Activated CD8-positive, alpha-beta T cell treated with anti-CD3 and anti-CD28 coated beads, Interleukin-2, amount 10 ng/mL, durations not matched to agents 7 days and 5 days (primary cell): ENCODE measurements at regions not wholly inside any gene's neighbourhood (a gene's known extent, or its start where the extent isn't known, plus 50 kb on each side); places are given as distances from the start of the nearest gene placed in this dataset.

Experiments
- ATAC-seq: fragments of 150-1000 bp; cut with Tn5 transposase; one replicate; pipeline ENCODE4 v1.10.0; 2021; ENCODE audit warnings: moderate library complexity
- CTCF ChIA-PET: fragments of 350-600 bp; sonication (Branson Sonifier 250); formaldehyde crosslinking; loops from one replicate; lab custom pipeline; 2021; ENCODE audit warnings: antibody characterized with exemption; lab: Charles Lee
- POLR2A ChIA-PET: fragments of 350-600 bp; sonication (Branson Sonifier 250); formaldehyde crosslinking; loops from one replicate; lab custom pipeline; 2021; ENCODE audit warnings: antibody characterized with exemption; lab: Charles Lee
- DNase-seq: peaks from one replicate; pipeline ENCODE4 v3.0.0-alpha.2; 2020
- H3K27ac Mint-ChIP-seq: one replicate; pipeline ENCODE4 v1.8.0; 2021; ENCODE audit warnings: mild to moderate bottlenecking, mixed read lengths
- H3K27me3 Mint-ChIP-seq: one replicate; pipeline ENCODE4 v1.8.0; 2021; ENCODE audit warnings: low read depth, mixed read lengths
- H3K36me3 Mint-ChIP-seq: one replicate; pipeline ENCODE4 v1.8.0; 2021; ENCODE audit warnings: low read depth, mixed read lengths
- H3K4me1 Mint-ChIP-seq: one replicate; pipeline ENCODE4 v1.8.0; 2021; ENCODE audit warnings: low read depth, mixed read lengths
- H3K4me3 Mint-ChIP-seq: one replicate; pipeline ENCODE4 v1.8.0; 2021; ENCODE audit warnings: mild to moderate bottlenecking, mixed read lengths
- H3K9me3 Mint-ChIP-seq: one replicate; pipeline ENCODE4 v1.8.0; 2022; ENCODE audit warnings: mixed read lengths; ENCODE audit not compliant: insufficient read depth

GRCh38 chr4:10171055-10171454 lies 54.5 kb upstream of the WDR1 start:
- POLR2A ChIA-PET: no interaction called here
- no peak for ATAC-seq
- peaks cover 12% of the 10 kb centered on the region for H3K27me3 Mint-ChIP-seq
- peaks cover 3% of the 10 kb centered on the region for H3K4me1 Mint-ChIP-seq
- no peak overlapping the region for H3K4me3 Mint-ChIP-seq
- H3K9me3 Mint-ChIP-seq: no peaks in the 10 kb centered on the region
- no peak overlapping the region for H3K27ac Mint-ChIP-seq
- CTCF ChIA-PET: interaction anchor here (1.0 to 2.0 kb wide), 5 partner anchors 8 to 385 kb away, joined by 3 to 6 read pairs (median 3); no protein-coding TSS in a partner anchor
- DNase-seq: no peak
- no peaks in the 10 kb centered on the region for H3K36me3 Mint-ChIP-seq

DNA sequence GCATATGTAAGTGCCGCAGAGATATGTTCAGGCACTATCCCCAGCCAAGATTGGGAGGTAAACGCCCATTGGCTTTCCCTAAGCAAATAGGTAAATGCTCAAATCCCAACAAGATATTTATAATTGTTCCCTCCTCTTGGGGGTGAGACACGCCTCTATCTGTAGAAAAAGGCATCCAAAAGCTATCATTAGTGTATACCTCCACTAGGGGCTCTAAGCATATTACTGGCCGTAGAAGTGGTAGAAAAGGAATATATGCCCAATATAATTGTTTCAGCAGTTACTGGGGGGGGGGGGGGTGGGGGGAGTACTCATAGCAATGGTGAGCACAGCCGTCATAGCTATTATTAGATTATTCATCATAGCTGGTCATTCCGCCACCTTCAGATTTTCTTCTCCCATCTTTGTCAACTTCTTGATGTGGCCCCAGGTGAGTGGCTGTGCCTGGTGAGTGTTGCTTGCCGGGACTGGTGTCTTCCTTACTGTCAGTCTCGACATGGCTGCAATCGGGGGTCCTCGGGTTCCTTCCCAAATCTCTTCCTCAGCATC lies 53.3 kb upstream of the WDR1 start:
- H3K27ac Mint-ChIP-seq: no peak overlapping the region
- peaks cover 12% of the 10 kb centered on the region for H3K27me3 Mint-ChIP-seq
- DNase-seq (no peak), ATAC-seq (no peak)
- H3K4me3 Mint-ChIP-seq: no peak overlapping the region
- H3K4me1 Mint-ChIP-seq: peaks cover 6% of the 10 kb centered on the region
- no peaks in the 10 kb centered on the region for H3K36me3 Mint-ChIP-seq
- ChIA-PET CTCF (interaction anchor here (0.8 to 2.0 kb wide), 4 partner anchors 11 to 386 kb away, joined by 3 to 6 read pairs (median 4); no protein-coding TSS in a partner anchor), POLR2A (no interaction called here)
- H3K9me3 Mint-ChIP-seq: no peaks in the 10 kb centered on the region

- ATAC-seq (no peak), DNase-seq (no peak)
- no peaks in the 10 kb centered on the region for H3K9me3 Mint-ChIP-seq
- no peak overlapping the region for H3K27ac Mint-ChIP-seq
- H3K27me3 Mint-ChIP-seq: peaks cover 12% of the 10 kb centered on the region
- H3K4me3 Mint-ChIP-seq: no peak overlapping the region
- H3K4me1 Mint-ChIP-seq: peaks cover 16% of the 10 kb centered on the region
- H3K36me3 Mint-ChIP-seq: no peaks in the 10 kb centered on the region
- CTCF ChIA-PET: interaction anchor here (0.7 to 1.7 kb wide), 6 partner anchors 10 to 236 kb away, joined by 3 to 8 read pairs (median 4); no protein-coding TSS in a partner anchor
- POLR2A ChIA-PET: no interaction called here
These were observed 51.6 kb upstream of the WDR1 start for GRCh38 chr4:10168151-10168550.

GRCh38 chr4:10167201-10167600 lies 50.6 kb upstream of the WDR1 start:
- ChIA-PET CTCF (no interaction called here), POLR2A (no interaction called here)
- Mint-ChIP-seq H3K9me3 (no peaks in the 10 kb centered on the region), H3K4me3 (no peak overlapping the region), H3K36me3 (no peaks in the 10 kb centered on the region), H3K27ac (no peak overlapping the region), H3K4me1 (peaks cover 25% of the 10 kb centered on the region), H3K27me3 (peaks cover 12% of the 10 kb centered on the region)
- no peak for ATAC-seq
- DNase-seq: no peak
